ENCODE measurements at regions not wholly inside any gene's neighbourhood (a gene's known extent, or its start where the extent isn't known, plus 50 kb on each side); places are given as distances from the start of the nearest gene placed in this dataset.

DNA sequence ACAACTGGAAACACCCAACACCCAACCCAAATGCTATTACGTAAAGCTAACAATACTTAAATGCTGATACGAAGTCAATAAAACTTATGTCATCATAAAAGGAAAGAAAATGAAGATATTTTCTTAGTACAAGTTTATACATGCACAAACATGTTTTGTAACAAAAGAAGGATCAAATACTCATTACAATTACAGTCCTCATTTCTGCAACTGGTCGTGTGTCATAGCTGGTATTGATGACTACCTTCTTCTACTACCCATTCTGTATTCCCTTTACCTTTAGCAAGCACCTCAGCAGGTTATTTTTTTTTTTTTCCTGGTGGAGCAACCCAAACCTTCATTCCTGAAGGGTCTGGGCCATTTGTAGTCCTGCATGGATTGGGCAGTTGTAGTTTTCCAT lies 1298.5 kb downstream of the SUCLG1 start:
- no peak for TF ChIP-seq CTCF (IDR thresholded peaks at IDR 0.05; ENCODE audit: insufficient read depth, low read length, poor library complexity, severe bottlenecking)
- no peak for TF ChIP-seq EZH2phosphoT487 (conservative IDR thresholded peaks at IDR 0.05; ENCODE audit: low read length)

Data from SU-DHL-6 (cell line).